T-helper 9 cell (primary cell): ENCODE measurements at regions not wholly inside any gene's neighbourhood (a gene's known extent, or its start where the extent isn't known, plus 50 kb on each side); places are given as distances from the start of the nearest gene placed in this dataset.

ENCODE experiments used
- DNase-seq: peaks from one replicate; pipeline ENCODE4 v3.0.0-alpha.2; 2020

DNA sequence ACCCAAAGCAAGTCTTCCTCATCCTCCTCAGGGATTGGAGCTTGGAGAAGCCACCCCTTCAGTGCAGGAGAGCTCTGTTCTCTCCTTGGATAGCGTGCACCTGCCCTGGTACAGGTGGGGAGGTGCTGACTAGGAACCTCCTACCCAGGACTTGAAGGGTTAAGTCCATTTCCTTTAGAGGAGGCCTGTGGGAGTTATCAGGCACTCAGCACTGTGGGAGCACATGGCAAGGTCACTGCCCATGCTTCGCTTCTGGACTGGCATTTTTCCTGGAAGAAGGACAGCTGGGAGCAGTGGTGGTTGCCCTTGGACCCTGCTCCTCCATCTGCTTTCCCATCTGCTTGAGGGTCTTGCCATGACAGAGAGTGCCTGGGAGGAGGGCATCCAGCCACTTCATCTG, 142.8 kb downstream of the CXCL12 start:
- DNase-seq: no peak

DNA sequence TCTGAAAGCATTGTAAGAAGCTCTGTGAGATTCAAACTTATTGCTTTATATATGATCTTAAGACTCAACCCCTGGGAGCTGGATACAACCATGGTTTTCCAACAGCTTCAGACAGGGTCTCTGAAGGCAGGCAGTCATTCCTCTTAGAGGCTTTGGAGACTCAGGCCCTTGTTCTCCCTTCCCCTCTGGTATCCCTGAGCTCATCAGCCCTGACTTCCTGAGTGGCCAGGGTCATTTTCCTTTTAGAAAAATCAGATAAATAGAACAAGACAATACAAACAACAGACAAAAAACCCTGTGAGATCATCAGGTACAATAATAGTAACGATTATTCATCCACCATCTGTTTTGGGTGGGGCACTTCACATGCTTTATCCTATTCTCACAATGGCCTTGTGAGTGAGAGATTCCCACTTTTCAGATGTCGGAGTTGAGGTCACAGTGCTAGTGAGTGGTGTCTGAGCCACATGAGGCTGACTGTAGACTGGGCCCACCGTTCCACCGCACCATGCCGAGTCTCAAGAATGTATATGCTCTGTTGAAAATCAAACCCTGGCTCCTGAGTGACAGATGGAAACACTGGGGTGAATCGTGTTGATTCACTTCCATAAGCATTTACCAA, 144.2 kb downstream of the CXCL12 start:
- DNase-seq: no peak

DNA sequence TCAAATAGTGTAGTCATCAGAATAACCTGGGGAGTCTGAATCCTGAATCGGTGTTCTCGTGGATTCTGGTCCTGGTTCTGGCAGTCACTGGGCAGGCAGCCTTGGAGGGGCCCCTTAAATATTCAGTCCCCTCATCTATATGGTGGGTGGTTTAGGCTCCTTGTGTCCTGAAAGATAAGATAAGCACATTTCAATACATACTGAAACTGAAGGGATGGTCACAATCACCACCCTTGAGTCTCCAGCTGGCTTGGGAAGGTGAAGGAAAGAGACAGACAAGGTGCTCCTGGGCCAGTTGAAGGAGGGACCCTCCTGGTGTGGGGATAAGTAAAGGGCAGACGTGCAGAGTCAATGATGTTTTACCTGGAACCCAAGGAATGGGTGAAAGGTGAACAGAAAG, 146.7 kb downstream of the CXCL12 start:
- DNase-seq: no peak

DNA sequence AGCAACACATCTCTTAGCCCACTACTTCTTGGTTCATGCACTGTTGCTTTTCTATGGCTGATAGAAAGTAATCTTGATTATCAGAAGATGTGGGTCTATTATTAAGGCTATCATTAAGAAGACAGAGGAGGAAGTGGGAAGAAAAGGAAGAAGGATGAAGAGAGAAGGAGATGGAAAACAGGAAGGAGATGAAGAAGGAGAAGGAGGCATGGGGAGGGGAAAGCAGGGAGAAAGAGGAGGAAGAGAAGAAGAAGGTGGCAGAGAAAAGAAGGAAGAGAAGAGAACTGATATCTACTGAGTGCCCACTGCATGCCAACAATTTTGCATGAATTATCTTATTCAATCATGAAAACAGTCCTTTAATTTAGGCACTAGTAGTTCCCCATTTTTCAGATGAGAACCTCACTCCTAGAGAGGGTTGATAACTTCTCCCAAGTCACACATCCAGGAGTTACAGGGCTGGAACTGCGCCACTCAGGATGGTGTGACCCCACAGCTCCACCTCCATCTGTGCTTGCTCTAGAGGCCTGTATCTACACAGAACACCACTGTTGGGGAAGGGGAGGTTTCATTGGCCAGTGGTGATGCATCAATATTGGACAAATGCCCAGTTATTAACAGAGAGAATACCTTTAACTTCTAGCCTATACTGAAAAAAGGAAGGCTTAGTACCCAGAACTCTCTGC, 147.4 kb downstream of the CXCL12 start:
- no peak for DNase-seq

DNA sequence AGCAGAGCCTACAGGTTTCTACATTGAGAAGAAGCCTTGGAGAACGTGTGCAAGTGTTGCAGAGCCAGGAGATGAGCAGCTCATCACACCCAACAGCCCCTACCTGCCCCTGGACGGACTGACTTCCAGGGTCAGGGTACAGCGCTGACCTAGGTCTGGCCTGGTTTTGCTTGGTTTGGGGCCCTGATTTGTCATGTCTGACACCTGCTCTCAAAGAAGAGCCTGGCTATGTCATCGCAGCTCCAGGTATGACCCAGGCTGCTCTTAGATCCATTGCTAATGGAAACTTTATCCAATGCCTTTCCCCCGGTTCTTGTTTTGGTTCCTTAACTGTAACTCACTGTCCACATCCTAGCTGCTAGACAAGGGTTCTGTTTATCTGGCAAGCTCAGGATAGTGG, 149.5 kb downstream of the CXCL12 start:
- no peak for DNase-seq

DNA sequence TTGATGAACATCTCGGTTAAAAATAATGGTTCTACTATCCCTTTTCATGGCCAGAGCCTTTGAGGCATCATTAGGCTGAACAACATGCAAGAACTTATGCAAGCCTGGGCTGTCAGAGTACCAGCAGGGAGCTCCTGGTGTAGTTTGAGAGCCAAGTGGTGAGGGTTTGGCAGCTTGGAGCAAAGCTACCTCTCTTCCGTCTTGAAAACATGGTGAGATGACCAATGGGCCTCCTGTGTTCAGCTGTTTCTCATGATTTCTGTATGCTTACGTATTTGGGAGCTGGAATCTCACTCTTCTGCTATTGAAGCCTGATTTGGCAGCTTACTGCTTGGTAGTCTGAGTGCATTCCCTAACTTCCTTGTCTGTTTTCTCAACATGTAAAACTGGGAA, 150.4 kb downstream of the CXCL12 start:
- no peak for DNase-seq

DNA sequence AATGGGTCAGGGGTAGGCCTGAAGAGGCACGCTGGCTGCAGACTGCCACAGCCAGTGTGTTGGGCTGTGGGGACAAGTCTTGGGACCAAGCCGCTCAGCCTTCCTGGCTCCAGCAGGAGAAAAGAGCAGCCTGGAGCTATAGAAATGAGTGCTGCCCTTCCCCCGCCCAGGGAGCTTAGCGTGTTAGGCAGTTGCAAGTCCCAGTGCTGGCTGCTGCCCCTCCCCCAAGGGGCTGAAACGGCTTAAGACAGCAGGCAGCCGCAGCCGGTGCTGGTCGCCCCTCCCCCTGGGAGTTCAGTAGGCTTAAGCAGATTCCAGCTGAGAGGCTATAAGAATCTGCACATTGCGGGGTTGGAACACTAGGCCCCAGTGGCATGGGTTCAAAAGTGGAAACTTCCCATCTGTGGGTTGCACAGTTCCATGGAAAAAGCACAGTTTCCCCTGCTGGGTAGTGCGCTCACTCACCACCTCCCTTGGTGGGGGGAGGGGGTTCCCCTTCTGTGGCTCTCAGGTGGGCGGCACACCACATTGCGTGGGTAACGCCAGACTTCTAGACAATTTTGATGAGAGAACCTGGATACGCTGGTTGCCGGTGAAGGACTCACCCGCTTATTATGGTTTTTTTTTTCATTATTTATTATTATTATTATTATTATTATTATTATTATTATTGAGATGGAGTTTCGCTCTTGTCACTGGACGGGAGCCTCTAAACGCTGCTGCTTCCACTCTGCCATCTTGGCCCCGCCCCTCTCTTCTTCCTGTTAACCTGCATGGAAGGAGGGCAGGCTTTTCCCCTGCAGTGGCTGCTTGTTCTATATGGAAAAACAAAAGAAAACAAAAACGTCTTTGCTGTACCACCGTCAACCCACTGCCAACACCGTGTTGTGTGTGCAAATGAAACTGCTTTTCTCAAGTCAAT, 151.1 kb downstream of the CXCL12 start:
- no peak for DNase-seq

DNA sequence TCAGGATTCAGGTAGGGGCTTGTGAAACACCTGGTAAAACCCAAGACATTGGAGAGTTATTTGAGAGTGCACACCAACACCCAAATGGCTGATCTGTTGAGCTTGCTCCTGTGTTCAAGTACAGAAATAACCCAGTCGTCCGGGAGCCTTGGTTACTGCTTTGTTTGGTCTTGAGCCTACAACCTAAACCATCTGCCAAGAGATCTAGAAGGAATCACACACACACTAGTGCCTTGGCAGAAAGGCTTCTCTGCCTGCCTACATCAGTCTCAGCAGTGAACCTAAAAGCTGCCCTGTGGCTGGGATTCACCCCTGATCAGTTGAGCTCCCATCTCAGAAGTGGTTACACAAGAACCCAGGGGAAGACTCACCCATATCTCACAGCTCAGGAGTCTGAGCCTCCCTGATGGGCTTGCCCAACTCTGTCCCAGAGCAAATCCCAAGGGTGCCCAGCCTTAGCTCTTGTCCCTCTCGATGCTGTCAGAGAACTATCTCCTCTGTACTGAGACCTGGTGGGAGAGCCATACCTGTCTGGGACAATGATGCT, 167.6 kb downstream of the CXCL12 start:
- DNase-seq: no peak

DNA sequence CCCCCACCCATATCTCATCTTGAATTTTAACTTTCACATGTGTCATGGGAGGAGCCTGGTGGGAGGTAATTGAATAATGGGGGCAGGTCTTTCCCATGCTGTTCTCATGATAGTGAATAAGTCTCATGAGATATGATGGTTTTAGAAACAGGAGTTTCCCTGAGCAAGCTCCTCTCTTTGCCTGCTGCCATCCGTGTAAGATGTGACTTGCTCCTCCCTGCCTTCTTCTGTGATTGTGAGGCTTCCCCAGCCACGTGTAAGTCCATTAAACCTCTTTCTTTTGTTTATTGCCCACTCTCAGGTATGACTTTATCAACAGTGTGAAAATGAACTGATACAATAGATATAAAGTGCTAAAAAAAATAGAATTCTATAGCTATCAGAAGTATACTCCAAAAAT, 168.8 kb downstream of the CXCL12 start:
- no peak for DNase-seq

DNA sequence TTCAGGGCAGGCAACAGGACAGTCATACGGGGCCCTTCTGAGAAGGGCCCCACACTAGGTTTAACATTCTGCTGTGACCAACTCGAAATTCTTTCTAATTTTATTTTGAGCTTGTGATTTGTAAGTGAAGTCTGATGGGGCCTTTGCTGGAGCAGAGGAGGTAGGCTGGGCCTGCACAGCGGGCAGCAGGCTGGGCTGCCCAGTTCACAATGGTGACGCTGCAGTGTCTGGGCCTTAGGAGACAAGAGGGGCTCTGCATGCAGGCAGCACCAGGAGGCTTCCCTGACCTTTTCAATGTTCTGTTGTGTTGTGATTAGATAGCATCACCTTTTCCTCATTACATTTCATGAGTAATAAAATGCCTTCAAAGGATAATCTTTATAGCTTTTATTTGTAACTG, 175.1 kb downstream of the CXCL12 start:
- DNase-seq: no peak

DNA sequence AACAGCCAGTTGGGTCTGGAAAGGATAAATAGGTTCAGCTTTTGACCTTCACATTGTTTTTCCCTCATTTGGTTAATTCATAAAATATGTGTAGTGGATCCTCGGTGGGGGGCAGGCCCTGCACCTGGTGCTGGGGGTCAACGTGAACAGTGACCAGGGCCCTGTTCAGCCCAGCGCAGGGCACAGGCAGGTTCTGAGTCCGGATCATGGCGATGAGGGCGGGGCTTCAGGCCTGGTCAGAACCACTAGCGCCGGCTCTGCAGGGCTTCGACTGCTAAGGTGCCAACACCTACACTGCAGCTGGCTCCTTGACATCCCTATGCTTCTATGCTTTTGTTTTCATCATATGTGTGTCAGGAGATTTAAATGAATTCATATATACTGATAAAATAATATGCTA, 177.7 kb downstream of the CXCL12 start:
- no peak for DNase-seq

DNA sequence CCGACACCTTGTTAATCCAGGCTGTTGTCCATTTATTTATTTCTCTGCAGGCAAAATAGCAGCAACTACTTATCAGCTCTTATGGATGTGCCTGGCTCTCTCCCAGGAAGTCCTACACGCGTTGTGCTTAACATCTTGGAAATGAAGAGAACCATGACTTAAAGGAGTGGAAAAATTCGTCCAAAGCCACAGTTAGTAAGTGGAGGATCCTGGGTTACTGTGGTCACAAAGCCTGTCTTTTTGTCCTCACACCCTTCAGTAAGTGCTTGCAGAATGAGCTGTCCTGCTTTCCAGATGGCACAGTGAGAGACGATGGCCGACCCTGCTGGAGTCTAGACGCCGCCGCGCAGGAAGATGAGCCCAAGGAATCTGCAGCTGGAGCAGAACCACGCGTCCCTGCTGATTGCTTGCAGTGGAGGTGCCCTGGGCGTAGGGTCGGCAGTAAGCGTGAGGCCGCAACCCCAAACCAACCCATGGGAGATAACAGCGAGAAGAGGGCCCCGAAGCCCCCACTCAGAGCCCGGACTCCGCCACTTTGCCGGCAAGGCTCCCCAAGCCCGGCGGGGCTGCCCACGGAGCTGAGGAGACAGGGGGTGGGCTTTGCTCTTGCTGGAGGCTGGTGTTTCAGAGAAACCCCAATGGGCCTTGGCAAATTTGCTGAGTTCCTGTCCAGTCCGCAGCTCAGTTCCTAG, 178.6 kb downstream of the CXCL12 start:
- DNase-seq: no peak

DNA sequence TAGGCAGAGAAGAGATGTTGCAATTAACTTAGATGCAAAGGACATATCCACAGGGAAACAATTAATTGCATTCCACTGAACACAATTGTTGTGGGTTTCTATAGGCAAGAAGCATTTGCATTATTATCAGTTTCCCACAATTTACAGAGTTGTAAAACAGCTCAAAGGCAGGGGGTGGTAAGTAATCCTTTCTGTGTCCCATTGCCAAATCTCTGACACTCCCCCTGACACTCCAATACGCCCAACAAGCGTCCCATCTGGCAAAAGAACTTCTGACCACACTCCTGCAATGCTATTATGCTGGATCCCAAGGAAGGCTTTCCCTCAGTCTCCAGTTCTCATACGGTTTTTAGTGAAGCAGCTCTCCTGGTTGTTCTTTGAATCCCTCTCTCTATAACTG, 179.8 kb downstream of the CXCL12 start:
- no peak for DNase-seq

DNA sequence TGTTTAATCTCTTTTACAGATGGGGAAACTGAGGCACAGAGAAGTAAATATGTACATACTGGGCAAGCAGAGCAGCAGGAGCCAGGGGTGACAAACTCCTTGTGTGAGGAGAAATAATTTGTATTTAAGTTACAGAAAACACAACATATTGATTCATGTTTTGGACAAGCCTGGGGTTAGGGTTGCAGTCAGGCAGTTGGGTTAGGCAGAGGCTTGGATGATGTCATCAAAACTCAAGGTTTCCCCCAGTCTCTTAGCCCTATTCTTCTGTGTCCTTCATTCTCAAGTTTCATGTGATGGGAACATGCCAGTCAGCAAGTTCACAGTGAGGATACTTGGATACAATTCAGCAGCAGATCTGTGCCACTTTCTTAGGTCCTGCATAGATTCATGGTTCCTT, 181.4 kb downstream of the CXCL12 start:
- no peak for DNase-seq

DNA sequence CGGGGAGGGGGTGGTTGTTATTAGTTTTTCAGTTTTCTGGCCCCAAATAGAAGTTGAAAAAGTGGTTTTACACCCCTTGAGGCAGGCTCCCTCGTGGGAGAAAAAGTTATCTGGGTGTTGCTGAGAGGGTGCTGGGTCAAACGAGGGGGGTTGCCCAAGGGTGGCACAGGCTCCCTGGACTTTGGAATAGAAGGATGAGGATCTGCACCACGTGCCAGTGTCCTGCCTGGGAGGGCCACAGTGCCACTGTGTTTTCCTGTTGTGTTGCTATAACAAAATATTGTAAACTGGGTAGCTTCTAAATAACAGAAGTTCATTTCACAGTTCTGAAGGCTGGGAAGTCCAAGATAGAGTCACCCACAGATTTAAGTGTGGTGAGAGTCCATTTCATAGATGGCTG, 181.9 kb downstream of the CXCL12 start:
- no peak for DNase-seq

DNA sequence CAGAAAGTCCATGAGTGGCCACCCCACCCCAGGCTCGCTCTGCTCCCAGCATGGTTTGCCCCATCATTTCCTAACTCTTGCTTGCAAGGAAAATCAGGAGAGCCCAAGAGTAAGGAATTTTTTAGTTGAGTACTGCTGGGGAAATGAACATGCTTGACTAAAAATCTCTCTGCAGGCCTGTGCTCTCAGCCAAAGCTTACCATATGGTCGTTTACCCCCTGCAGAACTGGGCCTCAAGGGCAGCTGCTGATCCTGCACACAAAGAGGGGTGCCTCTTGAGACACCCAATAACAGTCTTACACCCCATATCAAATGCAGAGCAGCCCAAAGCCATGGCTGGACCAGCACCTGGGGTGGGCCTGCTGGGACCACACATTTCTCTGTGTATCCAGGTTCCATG, 183.2 kb downstream of the CXCL12 start:
- no peak for DNase-seq

DNA sequence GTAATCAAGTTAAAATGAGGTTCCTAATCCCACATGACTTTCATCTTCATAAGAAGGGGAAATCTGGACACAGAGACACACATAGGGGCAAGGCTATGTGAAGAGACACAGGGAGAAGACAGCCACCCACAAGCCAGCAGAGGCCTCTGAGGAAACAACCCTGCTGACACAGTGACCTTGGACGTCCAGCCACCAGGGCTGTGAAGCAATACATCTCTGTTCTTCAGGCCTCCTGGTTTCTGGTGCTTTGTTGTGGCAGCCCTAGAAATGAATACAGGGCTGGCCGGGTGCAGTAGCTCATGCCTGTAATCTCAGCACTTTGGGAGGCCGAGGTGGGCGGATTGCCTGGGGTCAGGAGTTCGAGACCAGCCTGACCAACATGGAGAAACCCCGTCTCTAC, 183.9 kb downstream of the CXCL12 start:
- DNase-seq: no peak

DNA sequence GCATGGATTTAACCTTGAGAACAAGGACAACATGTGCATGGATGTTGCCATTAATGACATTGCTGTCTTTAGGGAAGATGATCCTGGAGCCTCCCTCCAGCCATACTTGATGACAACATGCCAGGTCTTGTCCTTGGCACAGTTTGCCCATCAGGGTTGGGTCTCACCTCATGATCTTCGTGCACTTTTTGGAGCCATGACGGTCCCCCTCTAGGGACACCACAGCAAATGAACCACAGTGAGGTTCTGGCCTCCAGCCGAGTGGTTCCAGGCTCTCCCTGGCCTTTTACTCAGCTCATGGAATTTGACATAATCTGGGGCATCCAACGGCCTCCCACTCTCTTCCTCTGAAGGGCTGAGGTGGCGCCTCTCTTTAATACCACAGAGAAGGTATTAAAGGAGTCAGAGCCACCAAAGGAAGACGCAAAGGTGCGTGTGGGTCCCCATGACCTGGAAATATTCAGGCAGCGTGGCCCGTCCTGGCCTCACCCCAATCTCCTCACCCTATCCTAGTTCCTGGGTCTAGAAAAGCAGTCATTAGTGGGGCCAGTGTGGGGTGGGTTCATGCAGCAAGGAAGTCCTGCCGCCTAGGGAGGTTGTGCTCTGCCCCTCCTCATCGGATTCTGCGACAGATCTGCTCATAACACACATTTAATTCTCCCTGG, 184.8 kb downstream of the CXCL12 start:
- no peak for DNase-seq

DNA sequence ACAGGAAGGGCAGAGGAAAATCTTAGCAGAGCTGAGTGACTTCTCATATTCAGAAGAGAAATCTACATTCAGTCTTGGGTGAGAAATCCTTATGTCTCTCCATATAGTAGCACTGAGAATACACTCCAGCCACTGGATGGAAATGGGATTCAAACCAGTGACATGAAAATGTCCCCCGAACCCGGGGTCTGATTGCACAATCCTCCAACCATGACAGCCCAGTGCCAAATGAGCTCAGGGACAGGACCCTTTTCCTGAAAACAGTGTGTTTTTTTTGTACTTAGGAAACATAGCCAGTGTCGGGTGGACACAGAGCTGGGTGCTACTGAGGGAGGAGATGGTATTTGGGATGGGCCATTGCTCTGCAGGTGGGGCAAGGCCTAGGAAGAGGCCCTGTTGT, 185.6 kb downstream of the CXCL12 start:
- DNase-seq: no peak

DNA sequence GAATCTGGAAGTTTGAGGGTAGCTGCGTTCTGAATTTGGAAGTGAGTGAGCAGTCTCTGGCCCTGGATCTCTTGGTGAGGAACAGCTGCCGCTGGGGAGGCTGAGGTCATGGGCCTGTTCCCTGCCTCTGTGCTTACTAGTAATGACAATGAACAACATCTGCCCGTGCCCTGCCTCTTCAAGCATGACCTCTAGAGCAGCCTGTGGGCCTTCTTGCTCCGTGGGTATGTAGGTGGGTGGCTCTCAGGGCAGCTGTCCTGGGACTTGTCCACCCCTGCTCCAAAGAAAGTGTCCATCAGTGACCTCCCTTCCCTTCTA, 186.2 kb downstream of the CXCL12 start:
- no peak for DNase-seq

DNA sequence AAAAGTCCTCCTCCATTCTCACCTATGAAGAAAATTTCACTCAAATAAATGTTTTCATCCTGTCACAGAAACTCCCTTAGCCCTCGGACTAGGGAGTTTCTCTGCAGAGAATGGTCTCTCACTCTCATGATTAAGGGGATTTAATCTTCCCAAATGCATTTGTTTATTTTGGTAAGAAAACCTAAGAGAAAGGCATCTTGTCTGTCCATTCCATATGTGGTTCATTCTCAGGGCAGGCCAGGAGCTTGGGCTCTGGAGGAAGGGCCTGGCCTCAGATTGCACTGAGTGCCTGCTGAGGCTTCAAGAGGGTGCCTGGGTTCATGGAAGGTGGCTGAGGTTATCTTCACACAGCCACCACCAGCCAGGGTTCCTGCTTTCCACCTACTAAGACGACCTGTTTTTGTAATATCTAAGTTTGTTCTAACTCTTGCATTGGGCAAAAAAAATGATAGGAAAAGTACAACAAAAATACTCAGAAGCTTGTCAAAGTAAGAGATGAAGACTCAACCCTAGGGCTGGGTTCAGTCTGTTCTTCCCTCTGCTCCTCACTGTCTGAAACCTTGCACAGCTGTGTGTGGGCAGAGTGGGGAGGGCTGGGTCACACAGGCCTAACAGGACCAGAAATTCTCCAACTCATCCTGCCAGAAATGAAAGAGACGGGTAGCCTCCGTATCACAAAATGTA, 186.7 kb downstream of the CXCL12 start:
- no peak for DNase-seq

DNA sequence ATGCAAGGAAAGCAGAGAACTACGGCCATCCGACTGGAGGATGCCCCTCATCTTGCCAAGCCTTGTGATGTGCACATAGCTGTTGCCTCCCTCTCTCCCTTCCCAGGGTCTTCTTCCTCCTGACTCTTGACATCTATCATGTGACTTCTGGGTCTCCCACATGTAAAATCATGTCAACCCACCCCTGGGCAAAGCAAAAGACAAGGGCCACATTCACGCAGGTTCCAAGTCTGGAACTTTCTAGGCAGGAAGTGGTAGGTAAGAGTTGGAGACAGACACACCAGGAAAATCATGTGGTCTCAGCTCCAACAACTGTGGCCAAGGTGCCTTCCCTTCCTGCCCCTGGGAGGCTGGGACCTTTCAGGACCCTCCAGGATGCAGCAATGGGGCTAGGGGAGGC, 187.3 kb downstream of the CXCL12 start:
- DNase-seq: no peak
